SK-N-SH treated with all-trans-retinoic acid at 6 μM for 48 hours (cell line): ENCODE measurements at regions not wholly inside any gene's neighbourhood (a gene's known extent, or its start where the extent isn't known, plus 50 kb on each side); places are given as distances from the start of the nearest gene placed in this dataset.

Source experiments
- ATAC-seq: fragments of 200-7000 bp; cut with Tn5 transposase; 3 replicates; pipeline ENCODE4 v1.9.1; 2020; ENCODE audit warnings: mild to moderate bottlenecking, moderate library complexity
- ARNTL ChIP-seq: fragments of 450-650 bp; formaldehyde crosslinking; IDR thresholded peaks from 2 replicates; pipeline ENCODE4 v1.5.0; 2020; ENCODE audit warnings: low read depth, mild to moderate bottlenecking, moderate library complexity, borderline replicate concordance
- BACH2 ChIP-seq: fragments of 250-450 bp; sonication (Bioruptor Pico); IDR thresholded peaks from 2 replicates; pipeline ENCODE4 v1.9.0; 2021; ENCODE audit warnings: mild to moderate bottlenecking, borderline replicate concordance
- CSDC2 ChIP-seq: fragments of 250-450 bp; sonication (Bioruptor Pico); IDR thresholded peaks from 2 replicates; pipeline ENCODE4 v1.5.0; 2020; ENCODE audit warnings: mild to moderate bottlenecking, moderate library complexity
- ESRRG ChIP-seq: fragments of 250-450 bp; sonication (Bioruptor Pico); IDR thresholded peaks from 2 replicates; pipeline ENCODE4 v1.6.1; 2021; ENCODE audit warnings: mild to moderate bottlenecking
- GLIS3 ChIP-seq: fragments of 250-450 bp; sonication (Bioruptor Pico); IDR thresholded peaks from 2 replicates; pipeline ENCODE4 v1.5.0; 2020; ENCODE audit warnings: mild to moderate bottlenecking, moderate library complexity
- ISL1 ChIP-seq: fragments of 250-450 bp; sonication (Bioruptor Pico); IDR thresholded peaks from 2 replicates; pipeline ENCODE4 v2.1.2; 2022; ENCODE audit warnings: mild to moderate bottlenecking, moderate library complexity
- OSR1 ChIP-seq: fragments of 250-450 bp; sonication (Bioruptor Pico); IDR thresholded peaks from 2 replicates; pipeline ENCODE4 v1.8.0; 2022; ENCODE audit warnings: moderate library complexity, mild to moderate bottlenecking, inconsistent platforms
- PPARA ChIP-seq: fragments of 250-450 bp; sonication (Bioruptor Pico); IDR thresholded peaks from 2 replicates; pipeline ENCODE4 v1.5.0; 2020; ENCODE audit warnings: mild to moderate bottlenecking, borderline replicate concordance
- RARB ChIP-seq: fragments of 250-450 bp; sonication (Bioruptor Pico); IDR thresholded peaks from 2 replicates; pipeline ENCODE4 v1.8.0; 2021; ENCODE audit warnings: mild to moderate bottlenecking, moderate library complexity
- SNAI2 ChIP-seq: fragments of 250-450 bp; sonication (Bioruptor Pico); IDR thresholded peaks from 2 replicates; pipeline ENCODE4 v1.5.0; 2020; ENCODE audit warnings: mild to moderate bottlenecking, moderate library complexity
- TCF4 ChIP-seq: fragments of 250-450 bp; sonication (Bioruptor Pico); IDR thresholded peaks from 2 replicates; pipeline ENCODE4 v1.8.0; 2021; ENCODE audit warnings: mild to moderate bottlenecking, moderate library complexity, borderline replicate concordance
- TOX ChIP-seq: fragments of 250-450 bp; sonication (Bioruptor Pico); IDR thresholded peaks from 2 replicates; pipeline ENCODE4 v1.8.0; 2021; ENCODE audit warnings: mild to moderate bottlenecking, moderate library complexity, borderline replicate concordance
- ZC3H10 ChIP-seq: fragments of 250-450 bp; sonication (Bioruptor Pico); IDR thresholded peaks from 2 replicates; pipeline ENCODE4 v1.5.1; 2021; ENCODE audit warnings: mild to moderate bottlenecking, moderate library complexity
- ZFP3 ChIP-seq: fragments of 250-450 bp; sonication (Bioruptor Pico); IDR thresholded peaks from 2 replicates; pipeline ENCODE4 v1.5.0; 2020; ENCODE audit warnings: mild to moderate bottlenecking, moderate library complexity
- ZFP30 ChIP-seq: fragments of 450-650 bp; formaldehyde crosslinking; IDR thresholded peaks from 2 replicates; pipeline ENCODE4 v1.5.0; 2022; ENCODE audit warnings: mild to moderate bottlenecking, moderate library complexity
- ZNF565 ChIP-seq: fragments of 450-650 bp; formaldehyde crosslinking; conservative IDR thresholded peaks from 2 replicates; pipeline ENCODE4 v1.5.0; 2020; ENCODE audit warnings: low read depth, mild to moderate bottlenecking, moderate library complexity
- ZNF70 ChIP-seq: fragments of 450-650 bp; formaldehyde crosslinking; IDR thresholded peaks from 2 replicates; pipeline ENCODE4 v1.5.0; 2020; ENCODE audit warnings: mild to moderate bottlenecking, moderate library complexity
- ZNF8 ChIP-seq: fragments of 450-650 bp; formaldehyde crosslinking; IDR thresholded peaks from 2 replicates; pipeline ENCODE4 v1.5.0; 2020; ENCODE audit warnings: mild to moderate bottlenecking, moderate library complexity
- TF ChIP-seq, protein P1 (sequence below): fragments of 250-450 bp; sonication (Bioruptor Pico); IDR thresholded peaks from 2 replicates; pipeline ENCODE4 v1.8.0; 2020; ENCODE audit warnings: mild to moderate bottlenecking, moderate library complexity, borderline replicate concordance
- TF ChIP-seq, protein P2 (sequence below): fragments of 250-450 bp; sonication (Bioruptor Pico); IDR thresholded peaks from 2 replicates; pipeline ENCODE4 v1.8.0; 2021; ENCODE audit warnings: low read depth, mild to moderate bottlenecking, moderate library complexity, borderline replicate concordance
- TF ChIP-seq, protein P3 (sequence below): fragments of 250-450 bp; sonication (Bioruptor Pico); IDR thresholded peaks from 2 replicates; pipeline ENCODE4 v1.5.1; 2020; ENCODE audit warnings: low read depth, mild to moderate bottlenecking, moderate library complexity
- TF ChIP-seq, protein P4 (sequence below): fragments of 250-450 bp; sonication (Bioruptor Pico); IDR thresholded peaks from 2 replicates; pipeline ENCODE4 v1.5.1; 2021; ENCODE audit warnings: mild to moderate bottlenecking, moderate library complexity
- TF ChIP-seq, protein P5 (sequence below): fragments of 250-450 bp; sonication (Bioruptor Pico); IDR thresholded peaks from 2 replicates; pipeline ENCODE4 v1.5.0; 2020; ENCODE audit warnings: mild to moderate bottlenecking, moderate library complexity

DNA sequence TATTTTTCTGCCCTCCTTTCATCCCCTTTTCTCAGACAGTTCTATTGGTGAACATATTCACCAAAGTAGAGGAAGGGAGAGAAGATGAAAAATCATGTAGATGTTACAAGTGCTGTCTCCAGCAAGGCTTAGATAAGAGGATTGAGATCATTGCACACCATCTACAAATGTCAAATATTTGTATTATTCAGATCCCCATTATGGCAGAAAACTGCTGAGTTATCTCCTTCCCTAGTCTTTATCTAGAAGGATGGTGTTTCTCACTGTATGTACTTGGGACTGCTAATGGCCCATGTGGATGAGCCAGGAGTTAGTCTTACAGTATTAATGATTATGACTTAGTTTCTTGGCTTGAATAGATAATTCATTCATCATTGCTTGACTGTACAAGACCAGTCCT, 147.2 kb upstream of the EEPD1 start:
- ATAC-seq: no peak
- TF ChIP-seq PPARA (CRISPR knock-in tag) (no peak), ZFP3 (no peak), OSR1 (no peak), ZNF70 (no peak), GLIS3 (CRISPR knock-in tag) (no peak)

DNA sequence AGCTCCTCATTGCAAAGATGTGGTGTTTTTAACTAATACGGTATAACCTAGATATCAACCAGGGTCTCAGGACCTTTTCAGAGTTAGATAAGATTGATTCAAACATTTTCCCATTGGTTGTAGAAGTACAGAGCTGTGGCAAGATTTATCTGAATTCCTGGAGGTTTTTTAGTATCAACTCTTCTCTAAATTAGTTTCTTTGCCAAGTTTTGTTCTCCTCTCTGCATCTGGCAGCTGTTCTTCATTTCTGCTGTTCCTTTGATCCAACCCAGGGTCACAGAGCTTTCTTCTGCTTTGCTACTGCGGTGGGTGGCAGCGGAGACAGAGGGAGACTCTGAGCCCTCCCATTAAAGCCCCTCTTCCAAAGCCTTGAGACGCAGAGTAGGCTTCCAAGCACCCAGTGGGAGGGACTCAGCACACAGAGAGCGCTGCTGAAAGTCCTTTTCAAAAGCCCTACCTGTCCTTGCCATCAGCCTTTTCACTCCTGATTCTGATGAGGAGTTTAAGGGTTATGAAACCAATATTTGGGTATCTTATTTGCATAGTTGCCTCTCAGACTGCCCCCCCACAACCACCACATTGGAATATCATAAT, 146.3 kb upstream of the EEPD1 start:
- no peak for TF ChIP-seq ARNTL (CRISPR knock-in tag)
- no peak for TF ChIP-seq RARB
- TF ChIP-seq, protein P1, sequence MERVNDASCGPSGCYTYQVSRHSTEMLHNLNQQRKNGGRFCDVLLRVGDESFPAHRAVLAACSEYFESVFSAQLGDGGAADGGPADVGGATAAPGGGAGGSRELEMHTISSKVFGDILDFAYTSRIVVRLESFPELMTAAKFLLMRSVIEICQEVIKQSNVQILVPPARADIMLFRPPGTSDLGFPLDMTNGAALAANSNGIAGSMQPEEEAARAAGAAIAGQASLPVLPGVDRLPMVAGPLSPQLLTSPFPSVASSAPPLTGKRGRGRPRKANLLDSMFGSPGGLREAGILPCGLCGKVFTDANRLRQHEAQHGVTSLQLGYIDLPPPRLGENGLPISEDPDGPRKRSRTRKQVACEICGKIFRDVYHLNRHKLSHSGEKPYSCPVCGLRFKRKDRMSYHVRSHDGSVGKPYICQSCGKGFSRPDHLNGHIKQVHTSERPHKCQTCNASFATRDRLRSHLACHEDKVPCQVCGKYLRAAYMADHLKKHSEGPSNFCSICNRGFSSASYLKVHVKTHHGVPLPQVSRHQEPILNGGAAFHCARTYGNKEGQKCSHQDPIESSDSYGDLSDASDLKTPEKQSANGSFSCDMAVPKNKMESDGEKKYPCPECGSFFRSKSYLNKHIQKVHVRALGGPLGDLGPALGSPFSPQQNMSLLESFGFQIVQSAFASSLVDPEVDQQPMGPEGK (CRISPR knock-in tag): no peak
- no peak for TF ChIP-seq PPARA (CRISPR knock-in tag)
- no peak for TF ChIP-seq ESRRG (CRISPR knock-in tag)
- no peak for TF ChIP-seq GLIS3 (CRISPR knock-in tag)
- no peak for TF ChIP-seq SNAI2 (CRISPR knock-in tag)
- TF ChIP-seq ZNF565 (CRISPR knock-in tag): no peak
- TF ChIP-seq CSDC2 (CRISPR knock-in tag): no peak
- TF ChIP-seq ZC3H10: no peak
- TF ChIP-seq, protein P2, sequence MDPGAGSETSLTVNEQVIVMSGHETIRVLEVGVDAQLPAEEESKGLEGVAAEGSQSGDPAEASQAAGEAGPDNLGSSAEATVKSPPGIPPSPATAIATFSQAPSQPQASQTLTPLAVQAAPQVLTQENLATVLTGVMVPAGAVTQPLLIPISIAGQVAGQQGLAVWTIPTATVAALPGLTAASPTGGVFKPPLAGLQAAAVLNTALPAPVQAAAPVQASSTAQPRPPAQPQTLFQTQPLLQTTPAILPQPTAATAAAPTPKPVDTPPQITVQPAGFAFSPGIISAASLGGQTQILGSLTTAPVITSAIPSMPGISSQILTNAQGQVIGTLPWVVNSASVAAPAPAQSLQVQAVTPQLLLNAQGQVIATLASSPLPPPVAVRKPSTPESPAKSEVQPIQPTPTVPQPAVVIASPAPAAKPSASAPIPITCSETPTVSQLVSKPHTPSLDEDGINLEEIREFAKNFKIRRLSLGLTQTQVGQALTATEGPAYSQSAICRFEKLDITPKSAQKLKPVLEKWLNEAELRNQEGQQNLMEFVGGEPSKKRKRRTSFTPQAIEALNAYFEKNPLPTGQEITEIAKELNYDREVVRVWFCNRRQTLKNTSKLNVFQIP (CRISPR knock-in tag): no peak
- TF ChIP-seq, protein P3, sequence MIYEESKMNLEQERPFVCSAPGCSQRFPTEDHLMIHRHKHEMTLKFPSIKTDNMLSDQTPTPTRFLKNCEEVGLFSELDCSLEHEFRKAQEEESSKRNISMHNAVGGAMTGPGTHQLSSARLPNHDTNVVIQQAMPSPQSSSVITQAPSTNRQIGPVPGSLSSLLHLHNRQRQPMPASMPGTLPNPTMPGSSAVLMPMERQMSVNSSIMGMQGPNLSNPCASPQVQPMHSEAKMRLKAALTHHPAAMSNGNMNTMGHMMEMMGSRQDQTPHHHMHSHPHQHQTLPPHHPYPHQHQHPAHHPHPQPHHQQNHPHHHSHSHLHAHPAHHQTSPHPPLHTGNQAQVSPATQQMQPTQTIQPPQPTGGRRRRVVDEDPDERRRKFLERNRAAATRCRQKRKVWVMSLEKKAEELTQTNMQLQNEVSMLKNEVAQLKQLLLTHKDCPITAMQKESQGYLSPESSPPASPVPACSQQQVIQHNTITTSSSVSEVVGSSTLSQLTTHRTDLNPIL: no peak
- no peak for TF ChIP-seq ZFP3
- no peak for TF ChIP-seq ZFP30 (CRISPR knock-in tag)
- TF ChIP-seq BACH2 (CRISPR knock-in tag): no peak
- TF ChIP-seq OSR1: no peak
- TF ChIP-seq, all 23 proteins: peak for 0
- no peak for ATAC-seq

DNA sequence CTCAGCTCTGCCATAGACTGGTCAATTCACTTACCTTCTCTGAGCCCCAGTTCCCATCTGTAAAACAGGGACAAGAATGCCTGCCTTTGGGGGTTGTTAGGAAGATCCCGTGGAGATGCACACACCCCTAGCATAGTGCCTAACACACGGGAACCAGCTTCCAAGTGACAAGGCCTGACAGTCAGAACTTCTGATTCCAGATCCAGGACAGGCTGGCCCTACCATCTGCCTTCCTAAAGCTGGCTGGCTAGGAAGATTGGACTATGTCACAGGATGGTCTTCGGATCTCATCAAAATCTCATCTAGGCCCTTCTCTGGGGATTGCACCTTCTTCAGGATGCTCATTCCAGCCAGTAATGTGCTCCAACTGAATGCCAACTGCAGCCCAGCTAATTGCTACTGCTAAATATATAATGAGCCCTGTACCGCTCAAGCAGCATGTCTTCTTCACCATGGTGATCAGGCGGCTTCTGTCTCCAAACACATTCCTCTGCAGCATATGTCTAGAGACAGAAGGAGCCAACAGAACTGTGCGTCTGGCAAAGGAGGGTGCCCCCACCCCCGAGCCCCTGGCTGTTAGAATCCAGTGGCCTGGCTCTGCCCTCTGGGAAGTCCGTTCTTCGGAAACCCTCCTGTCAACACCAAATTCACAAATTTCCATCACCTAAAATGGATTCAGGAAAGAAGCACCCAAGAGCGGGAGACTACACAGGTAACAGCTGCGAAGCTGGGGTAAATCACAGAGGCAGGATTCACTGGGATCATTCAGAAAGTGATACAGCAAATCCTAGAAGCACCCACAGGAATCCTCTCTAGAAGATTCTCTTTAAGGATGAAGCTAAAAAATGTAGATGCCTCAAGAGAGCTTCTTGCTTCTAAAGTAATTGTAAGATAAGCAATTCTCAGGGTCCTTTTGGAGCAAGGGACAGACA, 142.1 kb upstream of the EEPD1 start:
- no peak for ATAC-seq
- TF ChIP-seq, protein P4, sequence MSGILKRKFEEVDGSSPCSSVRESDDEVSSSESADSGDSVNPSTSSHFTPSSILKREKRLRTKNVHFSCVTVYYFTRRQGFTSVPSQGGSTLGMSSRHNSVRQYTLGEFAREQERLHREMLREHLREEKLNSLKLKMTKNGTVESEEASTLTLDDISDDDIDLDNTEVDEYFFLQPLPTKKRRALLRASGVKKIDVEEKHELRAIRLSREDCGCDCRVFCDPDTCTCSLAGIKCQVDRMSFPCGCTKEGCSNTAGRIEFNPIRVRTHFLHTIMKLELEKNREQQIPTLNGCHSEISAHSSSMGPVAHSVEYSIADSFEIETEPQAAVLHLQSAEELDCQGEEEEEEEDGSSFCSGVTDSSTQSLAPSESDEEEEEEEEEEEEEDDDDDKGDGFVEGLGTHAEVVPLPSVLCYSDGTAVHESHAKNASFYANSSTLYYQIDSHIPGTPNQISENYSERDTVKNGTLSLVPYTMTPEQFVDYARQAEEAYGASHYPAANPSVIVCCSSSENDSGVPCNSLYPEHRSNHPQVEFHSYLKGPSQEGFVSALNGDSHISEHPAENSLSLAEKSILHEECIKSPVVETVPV (CRISPR knock-in tag): no peak
- TF ChIP-seq SNAI2 (CRISPR knock-in tag): no peak
- no peak for TF ChIP-seq ARNTL (CRISPR knock-in tag)
- TF ChIP-seq, protein P3: no peak
- TF ChIP-seq, protein P5, sequence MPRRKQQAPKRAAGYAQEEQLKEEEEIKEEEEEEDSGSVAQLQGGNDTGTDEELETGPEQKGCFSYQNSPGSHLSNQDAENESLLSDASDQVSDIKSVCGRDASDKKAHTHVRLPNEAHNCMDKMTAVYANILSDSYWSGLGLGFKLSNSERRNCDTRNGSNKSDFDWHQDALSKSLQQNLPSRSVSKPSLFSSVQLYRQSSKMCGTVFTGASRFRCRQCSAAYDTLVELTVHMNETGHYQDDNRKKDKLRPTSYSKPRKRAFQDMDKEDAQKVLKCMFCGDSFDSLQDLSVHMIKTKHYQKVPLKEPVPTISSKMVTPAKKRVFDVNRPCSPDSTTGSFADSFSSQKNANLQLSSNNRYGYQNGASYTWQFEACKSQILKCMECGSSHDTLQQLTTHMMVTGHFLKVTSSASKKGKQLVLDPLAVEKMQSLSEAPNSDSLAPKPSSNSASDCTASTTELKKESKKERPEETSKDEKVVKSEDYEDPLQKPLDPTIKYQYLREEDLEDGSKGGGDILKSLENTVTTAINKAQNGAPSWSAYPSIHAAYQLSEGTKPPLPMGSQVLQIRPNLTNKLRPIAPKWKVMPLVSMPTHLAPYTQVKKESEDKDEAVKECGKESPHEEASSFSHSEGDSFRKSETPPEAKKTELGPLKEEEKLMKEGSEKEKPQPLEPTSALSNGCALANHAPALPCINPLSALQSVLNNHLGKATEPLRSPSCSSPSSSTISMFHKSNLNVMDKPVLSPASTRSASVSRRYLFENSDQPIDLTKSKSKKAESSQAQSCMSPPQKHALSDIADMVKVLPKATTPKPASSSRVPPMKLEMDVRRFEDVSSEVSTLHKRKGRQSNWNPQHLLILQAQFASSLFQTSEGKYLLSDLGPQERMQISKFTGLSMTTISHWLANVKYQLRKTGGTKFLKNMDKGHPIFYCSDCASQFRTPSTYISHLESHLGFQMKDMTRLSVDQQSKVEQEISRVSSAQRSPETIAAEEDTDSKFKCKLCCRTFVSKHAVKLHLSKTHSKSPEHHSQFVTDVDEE (CRISPR knock-in tag): no peak
- no peak for TF ChIP-seq TOX (CRISPR knock-in tag)
- no peak for TF ChIP-seq ESRRG (CRISPR knock-in tag)
- TF ChIP-seq ZNF8 (CRISPR knock-in tag): no peak
- no peak for TF ChIP-seq GLIS3 (CRISPR knock-in tag)
- no peak for TF ChIP-seq ZFP3
- no peak for TF ChIP-seq PPARA (CRISPR knock-in tag)
- TF ChIP-seq RARB: no peak
- no peak for TF ChIP-seq CSDC2 (CRISPR knock-in tag)
- TF ChIP-seq ZFP30 (CRISPR knock-in tag): no peak
- TF ChIP-seq ZNF70: no peak
- no peak for TF ChIP-seq ZC3H10
- TF ChIP-seq TCF4 (CRISPR knock-in tag): no peak
- TF ChIP-seq ZNF565 (CRISPR knock-in tag): no peak
- no peak for TF ChIP-seq ISL1 (CRISPR knock-in tag)
- TF ChIP-seq, all 23 proteins: peak for 0
